GM13977 (cell line): ENCODE measurements at regions not wholly inside any gene's neighbourhood (a gene's known extent, or its start where the extent isn't known, plus 50 kb on each side); places are given as distances from the start of the nearest gene placed in this dataset.

Experiments
- DNase-seq: peaks from one replicate; pipeline ENCODE4 v3.0.0; 2012; ENCODE audit warnings: low spot score
- in situ Hi-C: fragments of 300-500 bp; cut with MboI; formaldehyde crosslinking; loops from one replicate; pipeline ENCODE4 v1.12.0; 2022; ENCODE audit warnings: low sequenced_read_pairs, low pct_unique_long_range_greater_than_20kb, mixed read lengths, inconsistent platforms; ENCODE audit not compliant: unreplicated experiment
- TF ChIP-seq, protein P1 (sequence below): IDR thresholded peaks from 2 replicates; pipeline ENCODE4 v1.5.1; 2012; ENCODE audit warnings: mild to moderate bottlenecking, control low read depth; ENCODE audit not compliant: insufficient read depth; ENCODE audit errors: extremely low read depth, missing control alignments

GRCh38 chr3:141418751-141419150, 50.4 kb downstream of the ZBTB38 start:
- in situ Hi-C loops = loop anchor here (5.0 kb wide), 1 partner anchor 34 kb away; no protein-coding TSS in a partner anchor

GRCh38 chr3:141419946-141420345, 51.6 kb downstream of the ZBTB38 start:
- DNase-seq = no peak
- in situ Hi-C loops = loop anchor here (5.0 kb wide), 1 partner anchor 32 kb away; no protein-coding TSS in a partner anchor
- TF ChIP-seq, protein P1, sequence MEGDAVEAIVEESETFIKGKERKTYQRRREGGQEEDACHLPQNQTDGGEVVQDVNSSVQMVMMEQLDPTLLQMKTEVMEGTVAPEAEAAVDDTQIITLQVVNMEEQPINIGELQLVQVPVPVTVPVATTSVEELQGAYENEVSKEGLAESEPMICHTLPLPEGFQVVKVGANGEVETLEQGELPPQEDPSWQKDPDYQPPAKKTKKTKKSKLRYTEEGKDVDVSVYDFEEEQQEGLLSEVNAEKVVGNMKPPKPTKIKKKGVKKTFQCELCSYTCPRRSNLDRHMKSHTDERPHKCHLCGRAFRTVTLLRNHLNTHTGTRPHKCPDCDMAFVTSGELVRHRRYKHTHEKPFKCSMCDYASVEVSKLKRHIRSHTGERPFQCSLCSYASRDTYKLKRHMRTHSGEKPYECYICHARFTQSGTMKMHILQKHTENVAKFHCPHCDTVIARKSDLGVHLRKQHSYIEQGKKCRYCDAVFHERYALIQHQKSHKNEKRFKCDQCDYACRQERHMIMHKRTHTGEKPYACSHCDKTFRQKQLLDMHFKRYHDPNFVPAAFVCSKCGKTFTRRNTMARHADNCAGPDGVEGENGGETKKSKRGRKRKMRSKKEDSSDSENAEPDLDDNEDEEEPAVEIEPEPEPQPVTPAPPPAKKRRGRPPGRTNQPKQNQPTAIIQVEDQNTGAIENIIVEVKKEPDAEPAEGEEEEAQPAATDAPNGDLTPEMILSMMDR = no peak

More at GRCh38 chr3:141418751-141419150, 50.4 kb downstream of the ZBTB38 start:
- no peak for DNase-seq
- TF ChIP-seq, protein P1 = no peak

DNA sequence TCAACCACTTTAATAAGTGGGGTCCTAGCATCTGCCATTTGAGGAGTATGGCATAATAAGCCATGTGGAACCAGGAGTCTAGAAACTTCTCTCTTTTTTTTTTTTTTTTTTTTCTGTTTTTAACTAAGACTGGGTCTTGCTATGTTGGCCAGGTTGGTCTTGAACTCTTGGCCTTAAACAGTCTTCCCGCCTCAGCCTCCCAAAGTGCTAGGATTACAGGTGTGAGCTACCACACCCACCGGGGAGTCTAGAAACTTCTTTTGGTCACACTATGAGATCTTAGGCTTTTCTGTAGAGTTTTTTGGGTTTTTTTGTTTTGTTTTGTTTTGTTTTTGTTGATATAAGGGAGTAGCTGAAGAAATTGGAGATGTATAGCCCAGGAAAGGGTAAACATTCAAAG, 52.9 kb downstream of the ZBTB38 start:
- in situ Hi-C loops = no loop called here
- DNase-seq = no peak
- TF ChIP-seq, protein P1 = no peak

- no peak for DNase-seq
- TF ChIP-seq, protein P1 = no peak
- in situ Hi-C loops = no loop called here
Measured at GRCh38 chr3:141421639-141422319, 53.5 kb downstream of the ZBTB38 start.

- in situ Hi-C loops = no loop called here
- no peak for DNase-seq
- TF ChIP-seq, protein P1 = no peak
Measured at GRCh38 chr3:141422961-141423582, 54.8 kb downstream of the ZBTB38 start.

DNA sequence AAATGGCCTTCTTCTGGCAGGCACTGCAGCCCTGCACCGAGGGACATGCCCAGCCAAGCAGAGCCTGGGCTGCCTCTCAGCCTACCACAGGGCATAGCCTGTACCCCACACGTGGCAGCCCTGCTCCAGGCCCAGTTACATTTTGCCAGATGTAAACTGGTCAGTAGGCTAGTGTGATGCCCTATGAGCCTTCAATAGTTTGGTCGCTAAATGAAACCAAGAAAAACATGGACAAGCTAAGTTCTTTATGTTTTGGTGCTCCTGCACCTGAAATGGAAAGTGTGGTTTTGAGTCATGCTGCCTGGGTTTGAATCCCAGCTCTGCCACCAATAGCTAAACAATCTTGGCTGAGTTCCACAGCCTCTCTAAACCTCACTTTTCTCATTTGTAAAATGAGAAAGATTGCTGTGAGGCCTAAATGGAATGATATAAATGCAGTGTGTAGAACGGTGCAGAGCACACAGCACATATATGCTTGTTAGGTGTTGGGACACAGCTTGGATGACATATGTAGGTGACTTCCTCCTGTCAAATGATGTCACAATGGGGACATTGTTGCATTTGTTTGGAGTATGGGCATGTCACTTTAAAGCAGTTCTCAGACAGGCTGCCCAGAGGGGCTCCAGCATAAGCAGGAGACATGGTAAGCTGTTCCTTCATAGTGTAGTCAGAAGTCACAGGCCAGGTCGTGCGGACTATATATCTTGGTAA, 57.4 kb downstream of the ZBTB38 start:
- in situ Hi-C loops = no loop called here
- DNase-seq = no peak
- TF ChIP-seq, protein P1 = no peak
